Inferior parietal cortex (tissue), 1 donor: ENCODE measurements at regions not wholly inside any gene's neighbourhood (a gene's known extent, or its start where the extent isn't known, plus 50 kb on each side); places are given as distances from the start of the nearest gene placed in this dataset.
"Not testable (repeated sequence)": the region's sequence is repeated elsewhere in the genome, so short reads cannot be mapped to it uniquely, and the experiment has no call there.

ENCODE experiments used
- DNase-seq: peaks from one replicate; pipeline ENCODE4 v3.0.0-alpha.2; 2016; ENCODE audit errors: extremely low spot score

DNA sequence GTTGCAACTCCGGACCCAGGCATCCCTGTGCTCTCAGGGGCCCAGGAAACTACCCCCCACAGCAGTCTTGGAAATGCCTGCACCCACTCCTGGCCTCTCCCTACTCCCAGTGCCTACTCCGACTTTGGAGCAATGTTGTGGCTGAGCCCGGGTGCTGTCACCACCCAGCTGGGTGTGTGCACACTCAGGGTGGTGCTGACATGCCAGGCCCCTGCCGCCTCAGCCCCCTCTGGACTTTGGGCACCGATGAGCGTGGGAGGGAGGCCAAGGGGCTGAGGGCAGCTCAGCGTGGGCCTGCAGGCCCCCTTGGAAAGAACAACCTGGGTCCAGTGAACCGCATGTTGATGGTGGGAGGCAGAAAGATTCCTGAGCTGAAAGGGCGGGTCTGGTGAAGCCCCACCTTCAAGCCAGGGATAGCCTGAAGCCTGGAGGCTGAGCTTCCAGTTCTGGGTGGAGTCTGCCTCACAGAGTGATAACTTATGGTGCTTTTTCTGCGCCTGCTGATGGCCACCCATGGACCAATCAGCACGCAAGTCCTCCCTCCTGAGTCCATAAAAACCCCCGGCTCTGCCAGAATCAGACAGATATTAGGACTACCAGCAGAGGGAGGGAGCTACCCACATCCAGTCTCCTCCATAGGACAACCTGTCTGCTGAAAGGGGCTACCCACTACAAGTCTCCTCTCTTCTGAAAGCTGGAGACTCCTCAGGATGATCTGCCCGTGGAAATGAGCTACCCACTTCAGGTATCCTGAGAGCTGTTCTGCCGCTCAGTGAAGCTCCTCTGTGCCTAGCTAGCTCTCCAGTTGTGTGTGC lies 380.4 kb upstream of the SORCS1 start:
- no peak for DNase-seq

DNA sequence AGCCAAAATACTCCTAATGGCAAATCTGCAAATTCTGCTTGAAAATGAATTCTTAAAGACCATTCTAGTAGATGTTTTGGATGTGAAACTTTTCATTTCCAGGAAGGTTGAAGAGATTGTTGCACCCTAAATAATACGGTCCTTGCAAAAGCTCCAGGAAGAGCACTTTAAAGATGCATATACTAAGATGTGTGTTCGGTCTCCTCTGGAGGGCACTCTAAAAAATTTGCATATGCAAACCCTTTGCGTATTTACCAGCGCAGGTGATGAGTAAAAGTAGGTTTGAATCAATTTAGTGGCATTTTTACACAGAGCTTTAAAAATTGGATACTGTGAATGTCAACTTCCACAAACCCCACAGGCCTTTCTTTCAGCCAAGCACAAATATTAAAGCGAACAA lies 378.1 kb upstream of the SORCS1 start:
- DNase-seq = no peak

DNA sequence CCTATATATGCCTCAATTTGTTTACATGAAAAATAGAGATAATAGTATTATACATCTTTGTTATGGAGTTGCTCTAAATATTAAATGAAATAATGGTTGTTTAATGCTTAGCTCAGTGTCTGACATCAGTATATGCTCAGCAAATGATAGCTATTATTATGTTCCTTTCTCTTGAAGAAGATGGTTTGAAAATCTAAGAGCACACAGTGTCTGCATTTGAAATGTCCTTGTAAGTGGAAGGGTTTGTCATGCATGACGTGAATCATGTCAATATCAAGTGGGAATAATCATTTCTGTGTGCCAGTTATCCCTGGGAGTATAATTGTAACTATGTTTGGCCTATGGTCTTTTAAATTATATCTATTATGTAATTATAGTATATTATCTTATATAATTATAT lies 377.5 kb upstream of the SORCS1 start:
- DNase-seq = no peak

DNA sequence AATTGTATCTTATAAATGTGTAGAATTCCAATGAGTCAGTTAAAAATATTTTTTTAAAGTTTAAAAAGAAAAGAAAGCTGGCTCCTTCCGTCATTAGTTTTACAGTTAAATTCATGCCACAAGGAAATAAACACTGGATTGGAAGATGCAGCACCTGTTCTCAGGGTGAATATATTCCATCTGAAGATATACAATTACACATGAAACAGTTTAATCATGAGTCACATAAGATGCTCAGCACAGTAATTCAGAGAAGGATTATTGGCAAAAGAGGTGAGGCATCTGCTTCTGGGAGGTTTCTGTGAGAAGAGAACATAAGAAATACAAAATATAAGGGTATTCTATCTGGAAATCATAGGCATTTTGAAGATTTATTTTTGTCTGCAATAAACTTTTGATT lies 376.5 kb upstream of the SORCS1 start:
- no peak for DNase-seq

DNA sequence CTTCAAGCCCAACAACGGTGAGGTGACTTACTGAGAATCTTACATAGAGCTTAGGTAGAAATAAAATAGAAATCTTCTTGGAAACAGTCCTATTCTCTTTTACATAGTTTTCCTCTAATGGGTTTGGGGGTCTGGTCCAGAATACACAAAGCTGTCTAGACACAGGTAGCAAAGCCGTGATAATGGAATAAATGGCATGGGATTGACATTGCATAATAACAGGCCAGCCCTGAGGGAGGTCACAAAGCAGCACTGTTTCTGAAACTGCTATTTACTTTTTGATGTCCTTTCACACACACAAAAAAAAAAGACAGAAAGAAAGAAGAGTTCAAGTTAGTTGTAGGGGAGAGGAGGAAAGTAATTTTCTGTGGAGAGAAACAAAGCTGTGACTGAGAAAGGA lies 364.8 kb upstream of the SORCS1 start:
- DNase-seq = no peak

DNA sequence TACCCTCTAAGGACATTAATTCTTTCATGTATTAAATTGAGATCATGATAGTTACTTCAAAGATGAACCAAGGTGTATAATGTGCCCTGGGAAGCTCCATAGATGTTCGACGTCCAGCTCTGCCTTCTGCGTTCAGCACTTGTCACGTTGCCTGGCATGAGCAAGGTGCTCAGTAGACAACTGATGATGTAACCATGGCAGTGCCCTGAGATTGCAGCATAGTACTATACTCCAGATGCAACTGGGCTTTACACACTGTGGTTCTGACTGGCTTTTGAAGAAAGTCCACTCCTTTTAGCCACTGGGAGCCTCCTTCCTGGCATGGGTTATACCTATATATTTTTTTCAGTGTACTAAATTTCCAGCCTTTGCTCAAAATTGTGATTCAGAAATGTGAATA lies 355.8 kb upstream of the SORCS1 start:
- DNase-seq = no peak

DNA sequence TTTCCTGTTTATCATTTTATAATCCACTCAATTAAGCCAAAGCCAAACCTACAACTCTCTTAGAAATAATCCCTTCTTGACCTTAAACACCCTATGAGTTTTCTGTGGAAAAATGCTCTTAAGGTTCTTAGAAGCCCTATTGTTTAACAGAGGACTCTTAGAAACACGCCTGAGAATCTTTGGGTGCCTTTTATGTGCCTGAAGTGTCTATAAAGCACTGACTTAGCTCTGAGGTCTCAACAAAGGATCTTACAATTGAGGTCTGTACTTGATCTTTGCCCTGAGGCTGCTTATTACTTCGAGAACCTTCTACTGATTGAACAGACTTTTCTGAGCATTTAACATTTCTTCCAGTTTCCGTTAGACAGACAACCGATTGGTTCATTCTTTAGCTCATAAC lies 353.3 kb upstream of the SORCS1 start:
- no peak for DNase-seq

DNA sequence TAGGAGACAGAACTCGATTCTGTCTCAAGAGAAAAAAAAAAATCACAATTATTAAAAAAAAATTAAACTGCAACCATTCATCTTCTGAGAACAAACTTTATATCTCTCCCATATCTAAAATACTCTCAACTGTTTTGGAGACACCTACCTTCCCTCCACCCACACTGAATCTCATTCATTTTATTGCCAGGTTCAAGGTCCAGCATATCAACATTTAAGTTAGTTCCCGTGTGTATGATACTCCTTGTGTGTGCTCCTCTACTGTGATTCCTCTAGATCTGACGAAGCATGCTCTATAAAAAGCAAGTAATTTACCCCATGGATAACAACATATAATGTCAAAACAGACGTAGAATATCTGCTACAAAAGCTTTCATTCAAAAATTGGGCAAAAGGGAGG lies 351.8 kb upstream of the SORCS1 start:
- no peak for DNase-seq

DNA sequence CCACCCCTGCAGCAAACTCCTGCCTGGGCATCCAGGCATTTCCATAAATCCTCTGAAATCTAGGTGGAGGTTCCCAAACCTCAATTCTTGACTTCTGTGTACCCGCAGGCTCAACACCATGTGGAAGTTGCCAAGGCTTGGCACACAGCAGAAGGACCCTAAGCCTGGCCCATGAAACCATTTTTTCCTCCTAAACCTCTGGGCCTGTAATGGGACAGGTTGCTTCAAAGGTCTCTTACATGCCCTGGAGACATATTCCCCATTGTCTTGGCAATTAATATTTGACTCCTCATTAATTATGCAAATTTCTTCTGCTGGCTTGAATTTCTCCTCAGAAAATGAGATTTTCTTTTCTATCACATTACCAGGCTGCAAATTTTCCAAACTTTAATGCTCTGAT lies 339.5 kb upstream of the SORCS1 start:
- not testable (repeated sequence) for DNase-seq

DNA sequence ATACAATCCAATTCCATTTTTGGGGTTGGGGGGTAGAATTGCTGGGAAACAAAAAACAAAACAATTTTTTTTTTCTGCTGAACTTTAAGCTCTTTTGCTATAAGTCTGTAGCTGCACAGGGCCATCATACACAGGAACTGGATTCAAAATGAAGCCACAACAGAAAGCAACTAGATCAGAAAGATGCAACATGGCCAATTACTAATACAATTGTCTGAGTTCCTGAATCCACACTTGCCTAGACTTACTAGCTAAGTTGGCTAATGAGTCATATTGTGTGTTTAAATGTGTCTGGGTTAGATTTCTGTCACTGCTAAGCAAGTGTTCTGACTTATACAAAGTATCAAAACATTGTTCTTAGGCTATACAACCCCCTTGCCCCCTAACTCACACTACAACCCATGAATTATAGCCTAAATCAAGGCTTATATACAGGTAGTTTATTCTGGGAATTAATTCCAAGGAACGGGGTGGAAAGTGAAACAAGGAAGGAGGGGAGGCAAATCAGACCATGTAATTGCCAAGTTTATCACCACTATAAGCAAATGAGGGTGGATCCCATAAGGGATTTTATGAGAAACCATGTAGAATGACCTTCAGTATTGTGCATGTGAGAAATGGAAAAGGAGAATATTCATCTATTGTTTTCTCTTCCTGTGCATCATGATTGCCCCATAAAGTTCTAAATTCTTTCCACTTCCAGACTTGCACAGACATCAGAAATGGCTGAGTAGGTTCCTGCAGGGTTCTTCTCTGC lies 337.9 kb upstream of the SORCS1 start:
- DNase-seq = no peak

DNA sequence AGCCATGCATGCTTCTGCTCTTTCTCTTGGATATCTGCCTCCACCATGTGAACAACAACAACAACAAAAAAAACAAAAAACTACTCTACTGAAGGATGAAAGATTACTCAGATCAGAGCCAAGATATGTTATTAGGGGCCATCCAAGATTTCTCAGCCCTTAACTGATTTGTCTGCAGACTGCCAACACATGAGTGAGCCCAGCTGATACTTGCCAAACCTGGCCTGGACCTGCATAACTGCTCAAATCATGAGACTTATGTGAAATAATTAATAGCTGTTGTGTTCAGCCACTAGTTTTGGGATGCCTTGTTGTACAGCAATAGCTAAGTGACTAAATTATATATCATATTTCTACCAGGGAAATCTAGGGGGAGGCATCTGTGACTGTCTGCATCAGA lies 334.5 kb upstream of the SORCS1 start:
- no peak for DNase-seq

DNA sequence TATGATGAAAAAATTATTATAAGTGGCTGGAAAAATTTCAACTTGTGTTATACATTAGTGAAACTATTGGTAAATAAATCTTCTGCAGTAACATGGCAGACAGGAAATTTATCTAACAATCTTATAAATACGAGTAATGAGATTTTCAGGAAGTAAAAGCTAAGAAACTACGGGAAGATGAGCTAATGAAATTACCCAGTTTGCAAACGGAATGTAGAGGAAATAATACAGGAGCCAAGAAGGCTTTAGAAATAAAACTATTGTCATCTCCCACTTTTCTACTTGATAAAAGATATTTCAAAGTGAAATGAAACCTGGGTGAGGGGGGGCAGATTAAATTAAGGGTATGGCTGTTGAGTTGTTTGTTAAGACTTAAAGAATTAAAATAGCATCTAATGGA lies 332.5 kb upstream of the SORCS1 start:
- DNase-seq = no peak

DNA sequence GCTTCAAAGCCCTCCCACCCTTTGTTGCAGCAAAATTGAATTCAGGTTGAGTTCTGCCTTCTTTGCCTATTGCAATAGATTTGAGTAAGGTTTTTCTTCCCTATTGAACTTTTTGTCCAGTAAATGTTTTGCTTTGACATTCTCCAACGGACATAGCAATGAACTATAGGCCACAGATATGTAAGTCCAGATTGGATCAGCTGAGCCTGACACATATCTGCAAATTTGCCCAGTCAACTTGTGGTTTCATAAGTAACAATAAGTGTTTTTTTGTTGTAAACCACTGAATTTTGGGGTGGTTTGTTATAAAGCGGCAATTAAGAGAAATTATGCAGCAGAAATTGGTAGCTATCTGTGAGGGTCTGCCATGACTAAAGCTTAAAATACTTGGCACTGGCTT lies 332.1 kb upstream of the SORCS1 start:
- no peak for DNase-seq

DNA sequence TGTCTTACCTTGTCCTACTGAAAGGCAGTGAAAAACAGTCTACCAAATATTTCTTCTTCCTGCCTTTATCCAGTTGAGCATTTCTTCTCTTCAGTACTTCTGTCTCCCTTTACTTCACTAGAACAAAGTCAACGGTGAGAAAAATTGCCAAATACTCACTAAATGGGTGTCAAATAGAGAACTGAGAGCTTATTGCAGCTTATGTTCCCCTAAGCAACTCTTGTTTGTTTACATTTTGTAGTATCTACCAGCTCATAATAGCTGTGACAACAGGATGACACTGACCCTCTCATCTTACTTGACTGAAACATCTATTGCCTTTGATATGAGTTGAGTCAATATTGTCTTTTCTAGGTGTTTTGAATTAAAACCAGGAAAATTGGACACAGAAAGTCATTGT lies 327.9 kb upstream of the SORCS1 start:
- DNase-seq = no peak

DNA sequence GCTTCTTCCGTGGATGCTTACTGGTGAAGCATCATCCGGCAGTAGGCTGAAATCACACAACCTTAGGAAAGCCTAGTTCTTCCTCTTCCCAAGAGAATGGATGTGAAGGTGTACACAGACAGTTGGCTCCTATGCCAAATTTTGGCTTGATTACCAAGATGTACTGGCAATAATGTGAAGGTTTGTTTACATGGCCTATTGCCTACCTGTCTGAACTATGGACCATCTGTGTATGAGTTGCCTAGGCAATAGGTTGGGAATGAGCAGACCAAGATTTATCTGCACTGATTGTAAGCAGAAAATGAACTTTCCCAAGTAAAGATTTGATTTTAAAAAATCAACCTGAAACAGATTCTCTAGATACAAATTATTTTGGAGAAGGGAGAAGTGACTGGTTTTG lies 325.9 kb upstream of the SORCS1 start:
- DNase-seq = no peak

DNA sequence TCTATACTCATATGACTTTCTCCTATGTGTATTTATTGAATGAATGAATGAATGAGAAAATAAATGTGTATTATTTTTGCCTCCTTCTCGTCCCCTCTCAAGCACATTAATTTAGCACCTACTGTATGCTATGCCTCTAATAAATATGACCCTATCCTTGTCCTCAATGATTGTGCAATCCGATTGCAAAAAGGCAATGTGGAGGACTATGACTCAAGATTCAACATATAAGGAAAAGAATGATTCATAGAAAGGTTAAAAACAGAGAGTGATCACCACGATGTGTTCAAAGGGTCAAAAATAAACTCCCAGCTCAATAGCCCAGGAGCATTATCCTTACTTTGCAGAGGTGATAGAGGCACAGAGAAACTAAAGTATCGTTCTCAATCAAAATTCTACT lies 322.8 kb upstream of the SORCS1 start:
- no peak for DNase-seq

DNA sequence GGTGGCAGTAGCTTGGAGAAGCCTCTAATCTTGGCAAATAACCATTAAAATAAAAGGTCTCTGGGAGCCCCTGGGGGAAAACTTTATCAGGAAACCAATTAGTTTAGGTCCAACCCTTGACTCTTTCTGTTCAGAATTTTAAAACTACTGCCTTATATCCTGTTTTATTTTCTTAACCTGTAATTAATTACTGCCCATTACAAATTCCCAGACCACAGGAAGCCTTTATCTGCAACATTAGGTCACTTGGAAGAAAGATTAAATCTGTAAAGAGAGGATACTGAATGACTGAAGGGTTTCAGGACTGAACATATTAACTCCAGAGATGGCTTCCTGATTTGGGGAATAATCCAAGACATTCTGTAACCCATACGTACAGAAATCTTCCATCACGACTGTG lies 320.5 kb upstream of the SORCS1 start:
- no peak for DNase-seq

DNA sequence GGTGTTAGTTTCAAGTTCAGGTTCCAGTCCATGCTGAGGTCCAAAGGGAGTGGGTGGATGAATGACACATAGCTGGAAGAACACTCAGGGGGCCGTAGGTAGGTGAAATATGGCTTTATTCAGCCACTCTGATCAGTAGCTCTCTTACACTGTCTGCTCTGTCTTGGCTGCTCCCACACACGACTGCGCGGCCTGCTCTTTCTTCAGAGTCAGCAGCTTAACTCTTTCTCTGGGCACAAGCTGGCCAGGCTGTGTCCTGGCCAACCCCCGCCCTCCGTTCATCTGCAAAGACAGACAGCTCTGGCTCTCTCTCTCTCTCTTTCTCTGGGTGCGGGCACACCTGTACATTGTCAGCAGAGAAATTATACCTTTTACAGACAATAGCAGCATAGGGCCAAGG lies 317.4 kb upstream of the SORCS1 start:
- no peak for DNase-seq

DNA sequence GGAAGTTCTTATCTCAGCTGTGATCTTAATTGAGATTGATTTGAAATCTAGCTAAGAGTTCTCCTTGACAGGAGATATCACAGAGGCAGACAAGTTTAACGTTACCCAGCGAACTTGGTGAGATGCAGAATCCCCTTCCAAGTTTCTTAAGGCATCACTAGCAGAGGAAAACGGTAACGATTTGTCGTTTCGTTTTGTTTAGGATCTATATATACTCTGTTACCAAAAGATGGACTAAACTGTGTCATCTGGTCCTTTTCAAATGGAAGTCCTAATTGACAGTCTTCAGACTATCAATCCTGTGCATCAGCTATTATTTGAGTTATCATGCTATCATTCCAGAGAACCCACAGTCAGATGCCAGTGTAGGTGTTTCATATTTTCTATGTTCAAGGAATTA lies 316.7 kb upstream of the SORCS1 start:
- DNase-seq = no peak

DNA sequence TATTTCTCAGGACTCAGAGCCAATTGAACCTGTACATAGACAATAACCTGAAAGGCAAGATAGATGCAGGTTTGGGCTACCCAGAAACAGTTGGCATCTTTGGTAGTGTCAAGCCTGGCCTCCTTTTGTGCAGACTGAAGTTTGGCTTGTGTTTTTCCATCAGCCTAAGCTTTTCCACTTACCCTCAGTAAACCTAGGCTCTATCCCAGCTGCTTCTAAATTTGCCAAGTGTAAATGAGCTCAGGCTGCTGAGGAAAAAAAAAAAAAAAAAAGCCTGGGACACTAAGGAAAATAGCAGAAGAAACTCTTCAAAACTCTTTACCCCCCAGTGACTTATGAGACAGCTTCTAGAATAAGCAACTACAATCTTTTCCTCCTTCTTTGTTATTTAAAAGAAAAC lies 316.3 kb upstream of the SORCS1 start:
- DNase-seq = peak; percentile 36

DNA sequence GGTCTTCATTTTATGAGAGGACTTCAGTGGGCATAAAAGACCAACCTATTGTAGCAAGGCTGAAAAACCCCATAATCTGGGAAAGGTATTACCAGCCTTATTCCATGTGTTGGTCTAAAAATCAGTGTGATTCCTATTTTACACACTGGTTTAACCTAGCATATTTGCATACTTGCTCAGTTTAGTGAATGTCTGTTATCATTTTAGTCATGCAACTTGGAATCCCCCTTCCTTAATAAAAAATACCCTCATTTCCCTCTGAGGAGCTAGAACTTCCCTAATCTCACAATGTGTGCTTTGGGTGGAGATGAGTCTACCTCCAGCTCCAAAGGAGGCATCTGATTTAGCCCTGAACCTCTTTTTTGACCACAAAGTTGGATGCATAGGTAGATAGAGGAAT lies 312.8 kb upstream of the SORCS1 start:
- no peak for DNase-seq

DNA sequence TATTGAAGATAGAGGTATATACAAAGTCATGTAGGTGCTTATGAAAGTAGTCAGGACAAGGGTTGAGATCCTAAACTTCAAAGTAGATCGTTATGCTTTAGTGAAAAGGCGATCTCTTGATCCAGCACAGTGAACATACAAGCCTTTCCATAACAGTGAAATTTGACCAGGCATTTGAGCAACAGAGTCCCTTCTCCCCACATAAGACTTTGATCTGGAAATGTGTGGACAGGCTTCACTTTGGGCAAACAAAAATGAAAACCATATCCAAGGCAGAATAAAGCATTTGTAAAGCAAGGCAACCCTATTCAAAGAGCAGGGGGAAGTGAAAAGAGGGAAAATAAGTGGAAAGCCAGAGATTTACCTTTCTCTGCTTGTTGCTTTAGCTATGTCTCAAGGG lies 311.9 kb upstream of the SORCS1 start:
- no peak for DNase-seq

DNA sequence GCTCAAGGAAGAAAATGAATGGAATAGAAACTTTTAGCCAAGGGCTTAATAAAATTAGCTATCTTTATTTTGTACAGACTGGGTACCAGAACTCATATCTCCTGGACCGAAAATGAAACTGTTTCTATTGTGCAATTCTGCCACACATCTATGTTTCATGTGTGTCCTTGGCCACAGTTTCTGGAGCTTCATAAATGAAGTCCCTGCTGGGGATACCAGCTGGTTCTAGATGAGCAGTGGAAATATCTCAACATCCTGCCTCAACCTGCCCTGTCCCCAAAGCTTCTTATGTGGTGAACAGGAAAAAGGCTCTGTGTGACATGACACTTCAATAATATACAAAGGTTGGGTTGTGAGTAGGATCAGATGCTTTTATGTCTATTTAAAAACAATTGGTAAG lies 310.1 kb upstream of the SORCS1 start:
- DNase-seq = no peak

DNA sequence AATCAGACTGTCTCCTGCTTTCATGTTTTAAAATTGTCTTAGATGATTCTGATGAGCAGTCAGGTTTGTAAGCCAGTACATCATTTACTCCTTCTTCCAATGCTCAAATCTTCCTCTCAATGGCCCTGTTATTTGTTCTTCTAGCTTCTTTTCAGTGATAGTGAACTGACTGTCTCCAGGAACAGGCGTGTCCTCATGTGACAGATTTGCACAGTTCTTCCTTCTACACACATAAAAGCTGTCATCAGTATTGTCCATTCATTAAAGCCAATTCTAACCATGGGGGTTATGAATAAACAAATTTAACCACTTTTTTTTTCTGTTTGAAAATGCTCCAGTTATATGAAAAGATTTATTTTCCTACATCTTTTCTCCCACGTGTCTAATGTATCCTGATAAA lies 308.7 kb upstream of the SORCS1 start:
- no peak for DNase-seq
